Breast epithelium (tissue), 3 donors: ENCODE measurements at regions not wholly inside any gene's neighbourhood (a gene's known extent, or its start where the extent isn't known, plus 50 kb on each side); places are given as distances from the start of the nearest gene placed in this dataset.

Experiments
- CTCF ChIP-seq, 3 donors: fragments of 450-650 bp; IDR thresholded peaks; one replicate each; pipeline ENCODE4 v1.5.1; 2016 to 2017; ENCODE audit warnings: antibody characterized with exemption in 3 of 3, mild to moderate bottlenecking in 3 of 3, moderate library complexity in 3 of 3
- POLR2AphosphoS5 ChIP-seq, 3 donors: sonication (generic); formaldehyde crosslinking; IDR thresholded peaks; one replicate each; pipeline ENCODE4 v1.6.1; 2017; ENCODE audit warnings: antibody characterized with exemption in 3 of 3

GRCh38 chr10:33065111-33065510 lies 107.1 kb upstream of the ITGB1 start:
- TF ChIP-seq CTCF (IDR thresholded peaks at IDR 0.05): no peak
- no peak for TF ChIP-seq POLR2AphosphoS5 (IDR thresholded peaks at IDR 0.05)
